ENCODE measurements at regions not wholly inside any gene's neighbourhood (a gene's known extent, or its start where the extent isn't known, plus 50 kb on each side); places are given as distances from the start of the nearest gene placed in this dataset.

DNA sequence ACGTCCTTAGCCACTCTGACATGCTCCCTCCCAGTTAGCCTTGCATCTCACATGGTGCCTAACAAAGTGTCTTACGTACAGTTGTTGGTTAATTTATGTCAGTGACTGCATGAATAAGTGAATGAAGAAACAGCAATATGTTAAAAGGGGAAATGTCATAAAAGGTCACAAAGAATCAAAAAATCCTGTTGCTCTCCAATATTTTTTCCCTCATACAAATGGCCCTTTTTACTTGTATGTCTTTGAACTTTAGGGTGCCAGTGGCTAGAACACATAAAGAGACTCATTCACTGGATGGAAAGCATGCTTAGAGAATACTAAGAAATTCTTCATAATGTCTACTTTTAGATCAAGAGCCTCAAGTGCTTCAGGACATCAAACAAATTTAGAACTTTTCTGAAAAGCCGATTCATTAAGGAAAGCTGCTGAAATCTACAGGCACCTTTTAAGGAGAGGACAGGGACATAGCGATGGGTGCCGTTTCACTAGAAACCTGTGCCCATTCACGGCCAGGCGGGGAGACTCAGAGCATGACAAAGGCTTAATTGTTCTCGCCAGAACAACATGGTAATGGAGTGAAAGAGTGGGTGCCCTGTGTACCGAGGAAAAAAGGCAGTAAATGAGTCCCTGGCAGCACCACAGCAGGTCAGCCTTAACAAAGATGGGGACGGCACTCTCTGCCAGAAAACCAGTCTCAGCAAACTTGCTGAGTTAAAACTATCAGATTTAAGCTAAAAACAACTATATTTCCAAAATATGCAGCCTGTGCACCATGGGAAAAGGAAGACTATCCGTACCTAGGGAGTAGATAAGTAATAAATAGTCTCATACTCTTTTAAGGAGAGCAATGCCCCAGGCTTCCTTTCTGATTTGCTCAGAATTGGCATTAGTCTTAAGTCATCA, 71.6 kb upstream of the SPTBN1 start:
- no peak for FAIRE-seq
- CTCF ChIA-PET (ENCODE audit: low intra/inter-chr PET ratio) = no interaction called here
- Histone ChIP-seq H3K9ac (ENCODE audit: insufficient read depth in 1 of 2, low read depth in 2 of 2, low read length in 2 of 2) (no peak overlapping the region), H3K9me1 (ENCODE audit: control insufficient read depth, insufficient read depth, low read length) (no peaks in the 10 kb centered on the region), H3K79me2 (ENCODE audit: control insufficient read depth, insufficient read depth, low read length) (no peaks in the 10 kb centered on the region), H4K20me1 (replicated peaks; ENCODE audit: control insufficient read depth, insufficient read depth, low read length) (no peaks in the 10 kb centered on the region), H3K27me3 (ENCODE audit: control insufficient read depth in 2 of 2, insufficient read depth in 2 of 2, low read length in 2 of 2) (peaks cover 0 to 13% of the 10 kb centered on the region in 2 experiments; a peak in 3 of 5 replicates), H3K4me1 (replicated peaks in 1 of 2; ENCODE audit: control insufficient read depth in 2 of 2, insufficient read depth in 2 of 2, low read length in 2 of 2) (no peaks in the 10 kb centered on the region), H3K27ac (ENCODE audit: extremely low read depth, low read depth, low read length) (no peak overlapping the region), H3K4me3 (no peak overlapping the region), H3K4me2 (ENCODE audit: insufficient read depth, low read length) (no peak overlapping the region), H3K36me3 (ENCODE audit: control insufficient read depth, insufficient read depth, low read length) (no peaks in the 10 kb centered on the region), H2AFZ (ENCODE audit: low read depth, low read length) (peak overlapping the region; percentile 20; the same call in 1 of the 2 replicates), H3K9me3 (replicated peaks; ENCODE audit: control insufficient read depth, insufficient read depth, low read depth, low read length) (no peaks in the 10 kb centered on the region)
- no peak for TF ChIP-seq BCL6 (CRISPR knock-in tag; IDR thresholded peaks at IDR 0.05)
- TF ChIP-seq ZNF143 (CRISPR knock-in tag; IDR thresholded peaks at IDR 0.05) = no peak
- no peak for TF ChIP-seq RAD21 (CRISPR knock-in tag; conservative IDR thresholded peaks at IDR 0.05 in 1 of 2, IDR thresholded peaks at IDR 0.05 in 1 of 2)
- WGBS (ENCODE audit: insufficient coverage, low coverage, missing lambda C conversion rate) = 8% methylated on average over 11 of the region's 11 CpGs
- intact Hi-C loops (cut with micrococcal nuclease) = no loop called here
- no peak for DNase-seq (ENCODE audit: extremely low read depth in 1 of 4, low spot score in 3 of 4)
- no peak for ATAC-seq
- no TSS peak for BruUV-seq (replicated peaks)
- in situ Hi-C loops (cut with MboI) = no loop called here
- POLR2A ChIA-PET = interaction anchor here (0.6 to 1.4 kb wide), 2 partner anchors 8 to 31 kb away, joined by 3 to 4 read pairs; no protein-coding TSS in a partner anchor

DNA sequence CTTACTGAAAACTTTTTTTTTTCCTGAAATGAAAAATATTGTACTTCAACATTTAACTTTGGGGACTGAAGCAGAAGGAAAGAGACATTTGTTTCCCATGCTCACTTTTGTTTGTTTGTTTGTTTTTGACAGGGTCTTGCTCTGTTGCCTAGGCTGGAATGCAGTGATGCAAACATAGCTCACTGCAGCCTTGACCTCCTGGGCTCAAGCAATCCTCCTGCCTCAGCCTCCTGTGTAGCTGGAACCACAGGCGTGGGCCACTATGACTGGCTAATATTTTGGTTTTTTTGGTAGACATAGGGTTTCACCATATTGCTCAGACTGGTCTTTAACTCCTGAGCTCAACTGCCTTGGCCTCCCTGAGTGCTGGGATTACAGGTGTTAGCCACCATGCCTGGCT, 70.9 kb upstream of the SPTBN1 start:
- Histone ChIP-seq H3K27ac (ENCODE audit: extremely low read depth, low read depth, low read length) (no peak overlapping the region), H3K4me2 (ENCODE audit: insufficient read depth, low read length) (no peak overlapping the region), H2AFZ (ENCODE audit: low read depth, low read length) (no peak overlapping the region), H3K9ac (ENCODE audit: insufficient read depth in 1 of 2, low read depth in 2 of 2, low read length in 2 of 2) (no peak overlapping the region), H3K4me1 (replicated peaks in 1 of 2; ENCODE audit: control insufficient read depth in 2 of 2, insufficient read depth in 2 of 2, low read length in 2 of 2) (no peaks in the 10 kb centered on the region), H4K20me1 (replicated peaks; ENCODE audit: control insufficient read depth, insufficient read depth, low read length) (no peaks in the 10 kb centered on the region), H3K4me3 (no peak overlapping the region), H3K9me1 (ENCODE audit: control insufficient read depth, insufficient read depth, low read length) (no peaks in the 10 kb centered on the region), H3K36me3 (ENCODE audit: control insufficient read depth, insufficient read depth, low read length) (no peaks in the 10 kb centered on the region), H3K79me2 (ENCODE audit: control insufficient read depth, insufficient read depth, low read length) (no peaks in the 10 kb centered on the region), H3K9me3 (replicated peaks; ENCODE audit: control insufficient read depth, insufficient read depth, low read depth, low read length) (no peaks in the 10 kb centered on the region), H3K27me3 (ENCODE audit: control insufficient read depth in 2 of 2, insufficient read depth in 2 of 2, low read length in 2 of 2) (peaks cover 0 to 11% of the 10 kb centered on the region in 2 experiments; a peak in 4 of 5 replicates)
- ATAC-seq = no peak
- intact Hi-C loops (cut with micrococcal nuclease) (no loop called here), in situ Hi-C loops (cut with MboI) (no loop called here)
- 0% methylated on average over 1 of the region's 1 CpG for WGBS (ENCODE audit: insufficient coverage, low coverage, missing lambda C conversion rate)
- no peak for DNase-seq (ENCODE audit: extremely low read depth in 1 of 4, low spot score in 3 of 4)
- CTCF ChIA-PET (ENCODE audit: low intra/inter-chr PET ratio) = no interaction called here
- BruUV-seq (replicated peaks) = no TSS peak
- no peak for FAIRE-seq
- POLR2A ChIA-PET = interaction anchor here (0.6 to 1.4 kb wide), 2 partner anchors 9 to 32 kb away, joined by 3 to 4 read pairs; no protein-coding TSS in a partner anchor
- TF ChIP-seq STAT5A (IDR thresholded peaks at IDR 0.05; ENCODE audit: borderline replicate concordance, low read length) (no peak), IRF2 (CRISPR knock-in tag; IDR thresholded peaks at IDR 0.05) (no peak), NCOA1 (IDR thresholded peaks at IDR 0.05; ENCODE audit: low read depth) (no peak), ZNF133 (CRISPR knock-in tag; IDR thresholded peaks at IDR 0.05) (no peak), ZNF324 (CRISPR knock-in tag; IDR thresholded peaks at IDR 0.05) (no peak), MIER1 (IDR thresholded peaks at IDR 0.05; ENCODE audit: low read depth) (no peak), TAF1 (IDR thresholded peaks at IDR 0.05; ENCODE audit: control insufficient read depth, extremely low read depth, insufficient read depth, low read length, severe bottlenecking) (no peak), MXI1 (IDR thresholded peaks at IDR 0.05; ENCODE audit: low read depth, low read length) (no peak), ZNF830 (CRISPR knock-in tag; IDR thresholded peaks at IDR 0.05) (no peak)
- TF ChIP-seq, protein P1, sequence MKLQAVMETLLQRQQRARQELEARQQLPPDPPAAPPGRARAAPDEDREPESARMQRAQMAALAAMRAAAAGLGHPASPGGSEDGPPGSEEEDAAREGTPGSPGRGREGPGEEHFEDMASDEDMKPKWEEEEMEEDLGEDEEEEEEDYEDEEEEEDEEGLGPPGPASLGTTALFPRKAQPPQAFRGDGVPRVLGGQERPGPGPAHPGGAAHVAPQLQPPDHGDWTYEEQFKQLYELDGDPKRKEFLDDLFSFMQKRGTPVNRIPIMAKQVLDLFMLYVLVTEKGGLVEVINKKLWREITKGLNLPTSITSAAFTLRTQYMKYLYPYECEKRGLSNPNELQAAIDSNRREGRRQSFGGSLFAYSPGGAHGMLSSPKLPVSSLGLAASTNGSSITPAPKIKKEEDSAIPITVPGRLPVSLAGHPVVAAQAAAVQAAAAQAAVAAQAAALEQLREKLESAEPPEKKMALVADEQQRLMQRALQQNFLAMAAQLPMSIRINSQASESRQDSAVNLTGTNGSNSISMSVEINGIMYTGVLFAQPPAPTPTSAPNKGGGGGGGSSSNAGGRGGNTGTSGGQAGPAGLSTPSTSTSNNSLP (IDR thresholded peaks at IDR 0.05; ENCODE audit: borderline replicate concordance, low read depth, low read length) = no peak
- TF ChIP-seq, protein P2, sequence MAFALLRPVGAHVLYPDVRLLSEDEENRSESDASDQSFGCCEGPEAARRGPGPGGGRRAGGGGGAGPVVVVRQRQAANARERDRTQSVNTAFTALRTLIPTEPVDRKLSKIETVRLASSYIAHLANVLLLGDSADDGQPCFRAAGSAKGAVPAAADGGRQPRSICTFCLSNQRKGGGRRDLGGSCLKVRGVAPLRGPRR (CRISPR knock-in tag; IDR thresholded peaks at IDR 0.05) = no peak

Data from K562 (cell line).